Neuronal stem cell (in vitro differentiated cells): ENCODE measurements at regions not wholly inside any gene's neighbourhood (a gene's known extent, or its start where the extent isn't known, plus 50 kb on each side); places are given as distances from the start of the nearest gene placed in this dataset.

ENCODE experiments used
- DNase-seq: peaks from one replicate; pipeline ENCODE4 v3.0.0-alpha.2; 2013; ENCODE audit warnings: low spot score
- H2AFZ ChIP-seq: one replicate; pipeline ENCODE4 v1.6.1; 2013; ENCODE audit warnings: mild to moderate bottlenecking, low read length, inconsistent platforms
- H2AK5ac ChIP-seq: 2 replicates; pipeline ENCODE4 v1.6.1; 2013; ENCODE audit warnings: low read depth, mild to moderate bottlenecking, inconsistent platforms, low read length, moderate library complexity, mixed read lengths
- H2BK120ac ChIP-seq: 2 replicates; pipeline ENCODE4 v1.6.1; 2013; ENCODE audit warnings: low read depth, mild to moderate bottlenecking, inconsistent platforms, low read length, moderate library complexity, mixed read lengths
- H2BK12ac ChIP-seq: one replicate; pipeline ENCODE4 v1.6.1; 2013; ENCODE audit warnings: low read length, inconsistent platforms
- H2BK15ac ChIP-seq: 2 replicates; pipeline ENCODE4 v1.6.1; 2013; ENCODE audit warnings: mild to moderate bottlenecking, low read length, inconsistent platforms, mixed read lengths
- H2BK5ac ChIP-seq: one replicate; pipeline ENCODE4 v1.6.1; 2013; ENCODE audit warnings: inconsistent platforms, mild to moderate bottlenecking, low read length, moderate library complexity
- H3K14ac ChIP-seq: one replicate; pipeline ENCODE4 v1.6.1; 2013; ENCODE audit warnings: low read length, inconsistent platforms
- H3K18ac ChIP-seq: 2 replicates; pipeline ENCODE4 v1.6.1; 2013; ENCODE audit warnings: low read length, inconsistent platforms
- H3K23ac ChIP-seq: 2 replicates; pipeline ENCODE4 v1.6.1; 2013; ENCODE audit warnings: low read depth, mild to moderate bottlenecking, mixed read lengths, low read length, inconsistent platforms; ENCODE audit not compliant: poor library complexity
- H3K27ac ChIP-seq: replicated peaks from 3 replicates; pipeline ENCODE4 v1.5.1; 2013; ENCODE audit warnings: low read length, inconsistent platforms
- H3K27me3 ChIP-seq, 3 experiments: 2 replicates each; pipeline ENCODE4 v1.6.1; 2013; ENCODE audit warnings: low read length in 3 of 3, mild to moderate bottlenecking in 2 of 3, inconsistent platforms in 1 of 3, low read depth in 1 of 3, mixed read lengths in 1 of 3, moderate library complexity in 1 of 3; ENCODE audit not compliant: control insufficient read depth in 3 of 3, insufficient read depth in 3 of 3
- H3K36me3 ChIP-seq, 2 donors: replicated peaks in 1 of 2; 2 replicates each; pipeline ENCODE4 v1.6.1; 2013; ENCODE audit warnings: low read length in 2 of 2; ENCODE audit not compliant: control insufficient read depth in 2 of 2, insufficient read depth in 2 of 2
- H3K4ac ChIP-seq: 2 replicates; pipeline ENCODE4 v1.6.1; 2013; ENCODE audit warnings: inconsistent platforms, mild to moderate bottlenecking, low read length, moderate library complexity
- H3K4me1 ChIP-seq, 2 donors: 1 replicate in 1 of 2; 2 replicates in 1 of 2; pipeline ENCODE4 v1.6.1; 2013; ENCODE audit warnings: low read length in 2 of 2, low read depth in 1 of 2; ENCODE audit not compliant: control insufficient read depth in 2 of 2, insufficient read depth in 1 of 2
- H3K4me2 ChIP-seq: one replicate; pipeline ENCODE4 v1.6.1; 2013; ENCODE audit warnings: mild to moderate bottlenecking, low read length, inconsistent platforms; ENCODE audit not compliant: insufficient read depth, poor library complexity, severe bottlenecking
- H3K4me3 ChIP-seq, 2 donors: 2 replicates each; pipeline ENCODE4 v1.5.1; 2013; ENCODE audit warnings: low read length in 2 of 2, mild to moderate bottlenecking in 2 of 2, inconsistent platforms in 1 of 2, moderate library complexity in 1 of 2
- H3K79me1 ChIP-seq: one replicate; pipeline ENCODE4 v1.6.1; 2013; ENCODE audit warnings: low read depth, mild to moderate bottlenecking, inconsistent platforms, low read length, moderate library complexity
- H3K9ac ChIP-seq: one replicate; pipeline ENCODE4 v1.6.1; 2013; ENCODE audit warnings: mild to moderate bottlenecking, low read depth, low read length, inconsistent platforms; ENCODE audit not compliant: poor library complexity
- H3K9me3 ChIP-seq, 2 donors: replicated peaks in 1 of 2; 2 replicates each; pipeline versions ENCODE3 to v1.6.1; 2013; ENCODE audit warnings: low read length in 2 of 2, mild to moderate bottlenecking in 2 of 2, inconsistent platforms in 1 of 2, low read depth in 1 of 2, mixed read lengths in 1 of 2, moderate library complexity in 1 of 2; ENCODE audit not compliant: control insufficient read depth in 2 of 2, insufficient read depth in 1 of 2
- H4K8ac ChIP-seq: one replicate; pipeline ENCODE4 v1.6.1; 2013; ENCODE audit warnings: low read depth, mild to moderate bottlenecking, inconsistent platforms, low read length, moderate library complexity
- H4K91ac ChIP-seq: one replicate; pipeline ENCODE4 v1.6.1; 2013; ENCODE audit warnings: low read length, low read depth, mild to moderate bottlenecking, inconsistent platforms; ENCODE audit not compliant: poor library complexity
- WGBS, 2 donors: extraction: QIAGEN DNeasy Blood & Tissue Kit; methylation state at CpG; one replicate each; pipeline ENCODE4 v1.1.7; 2013; ENCODE audit warnings: missing lambda C conversion rate in 2 of 2, mixed read lengths in 1 of 2; ENCODE audit not compliant: insufficient read length in 2 of 2, insufficient replicate concordance in 1 of 2; ENCODE audit errors: extremely low coverage in 2 of 2; 5-methylcytosine and 5-hydroxymethylcytosine counted together

GRCh38 chrX:8075636-8076035 lies 95.4 kb downstream of the VCX2 start:
- Histone ChIP-seq H3K4ac (no peak overlapping the region), H3K27me3 (no peaks in the 10 kb centered on the region), H2AFZ (no peak overlapping the region), H2BK12ac (no peak overlapping the region), H3K4me3 (no peak overlapping the region), H3K18ac (no peak overlapping the region), H2BK5ac (no peak overlapping the region), H3K4me1 (no peaks in the 10 kb centered on the region), H3K27ac (no peak overlapping the region), H3K23ac (no peak overlapping the region), H3K36me3 (no peaks in the 10 kb centered on the region), H4K91ac (no peak overlapping the region), H2BK120ac (no peak overlapping the region), H3K79me1 (no peaks in the 10 kb centered on the region), H2BK15ac (no peak overlapping the region), H3K9ac (no peak overlapping the region), H3K9me3 (no peaks in the 10 kb centered on the region), H4K8ac (no peak overlapping the region), H2AK5ac (no peak overlapping the region), H3K4me2 (no peak overlapping the region), H3K14ac (no peak overlapping the region)
- no peak for DNase-seq

GRCh38 chrX:8067754-8068462 lies 103.2 kb downstream of the VCX2 start:
- WGBS, 2 donors: no CpG with 5 or more reads among the region's 8 CpGs
- Histone ChIP-seq H2BK15ac (no peak overlapping the region), H3K27ac (no peak overlapping the region)

GRCh38 chrX:8052909-8053308 lies 118.2 kb downstream of the VCX2 start:
- Histone ChIP-seq H3K4me3 (no peak overlapping the region), H3K36me3 (no peaks in the 10 kb centered on the region), H2BK12ac (no peak overlapping the region), H3K4me2 (no peak overlapping the region), H2AFZ (no peak overlapping the region), H3K79me1 (no peaks in the 10 kb centered on the region), H2AK5ac (no peak overlapping the region), H3K27ac (no peak overlapping the region), H3K4ac (no peak overlapping the region), H2BK5ac (no peak overlapping the region), H3K9me3 (no peaks in the 10 kb centered on the region), H3K23ac (no peak overlapping the region), H2BK120ac (no peak overlapping the region), H4K91ac (no peak overlapping the region), H3K18ac (no peak overlapping the region), H3K9ac (no peak overlapping the region), H2BK15ac (no peak overlapping the region), H3K27me3 (no peaks in the 10 kb centered on the region), H3K14ac (no peak overlapping the region), H3K4me1 (peaks cover 1 to 2% of the 10 kb centered on the region in 2 donors), H4K8ac (no peak overlapping the region)
- WGBS, 2 donors: no CpG with 5 or more reads among the region's 2 CpGs
- DNase-seq: no peak

More at GRCh38 chrX:8067754-8068462, 103.2 kb downstream of the VCX2 start:
- Histone ChIP-seq H3K4me1 (no peaks in the 10 kb centered on the region), H4K8ac (no peak overlapping the region), H3K4me2 (no peak overlapping the region), H3K9ac (no peak overlapping the region), H2BK12ac (no peak overlapping the region), H2AFZ (no peak overlapping the region), H3K23ac (no peak overlapping the region), H3K79me1 (no peaks in the 10 kb centered on the region), H3K4ac (no peak overlapping the region), H3K18ac (no peak overlapping the region), H4K91ac (no peak overlapping the region), H2BK5ac (no peak overlapping the region), H3K36me3 (no peaks in the 10 kb centered on the region), H3K9me3 (no peaks in the 10 kb centered on the region), H2AK5ac (no peak overlapping the region), H2BK120ac (no peak overlapping the region), H3K4me3 (no peak overlapping the region), H3K27me3 (no peaks in the 10 kb centered on the region), H3K14ac (no peak overlapping the region)
- no peak for DNase-seq

GRCh38 chrX:8049827-8050226 lies 121.2 kb downstream of the VCX2 start:
- Histone ChIP-seq H3K18ac (no peak overlapping the region), H3K4me3 (no peak overlapping the region), H3K9ac (no peak overlapping the region), H4K91ac (no peak overlapping the region), H3K4ac (no peak overlapping the region), H2BK15ac (no peak overlapping the region), H2AK5ac (no peak overlapping the region), H3K79me1 (no peaks in the 10 kb centered on the region), H2BK120ac (no peak overlapping the region), H2AFZ (no peak overlapping the region), H3K36me3 (no peaks in the 10 kb centered on the region), H3K9me3 (no peaks in the 10 kb centered on the region), H3K4me1 (peaks cover 1 to 2% of the 10 kb centered on the region in 2 donors), H2BK12ac (no peak overlapping the region), H2BK5ac (no peak overlapping the region), H3K23ac (no peak overlapping the region), H3K4me2 (no peak overlapping the region), H3K14ac (no peak overlapping the region), H3K27me3 (no peaks in the 10 kb centered on the region), H4K8ac (no peak overlapping the region), H3K27ac (no peak overlapping the region)
- no peak for DNase-seq
- WGBS, 2 donors: no CpG with 5 or more reads among the region's 3 CpGs
